Left lobe of liver (tissue), 2 donors: ENCODE measurements at regions not wholly inside any gene's neighbourhood (a gene's known extent, or its start where the extent isn't known, plus 50 kb on each side); places are given as distances from the start of the nearest gene placed in this dataset.

ENCODE experiments used
- ATAC-seq: fragments of 200-7000 bp; cut with Tn5 transposase; one replicate; pipeline ENCODE4 v1.9.1; 2020; ENCODE audit warnings: mild to moderate bottlenecking, moderate library complexity
- DNase-seq: peaks from one replicate; pipeline ENCODE4 v3.0.0-alpha.2; 2020; ENCODE audit warnings: low spot score
- donor health status: DM: no; HTN: no; CAD: no; lungs with moderate emphysema.
- donor health status: DM: no; HTN: yes; CAD: no.

GRCh38 chr5:6831678-6832671 is 118.7 kb downstream of the TENT4A start:
- DNase-seq (no peak), ATAC-seq (peak; percentile 18)

GRCh38 chr5:6832994-6833393 is 119.8 kb downstream of the TENT4A start:
- no peak for ATAC-seq
- no peak for DNase-seq

GRCh38 chr5:6833406-6833805 is 120.2 kb downstream of the TENT4A start:
- ATAC-seq (no peak), DNase-seq (no peak)

GRCh38 chr5:6837095-6837494 is 123.9 kb downstream of the TENT4A start:
- ATAC-seq: no peak
- no peak for DNase-seq

- DNase-seq (no peak), ATAC-seq (peak; percentile 23)
Measured at GRCh38 chr5:6837519-6838110, 124.4 kb downstream of the TENT4A start.

- no peak for DNase-seq
- no peak for ATAC-seq
Measured at GRCh38 chr5:6838736-6839135, 125.5 kb downstream of the TENT4A start.

GRCh38 chr5:6840136-6840793 is 127.0 kb downstream of the TENT4A start:
- DNase-seq: no peak
- ATAC-seq: no peak

- no peak for DNase-seq
- no peak for ATAC-seq
Measured at GRCh38 chr5:6843335-6843734, 130.1 kb downstream of the TENT4A start.

- ATAC-seq (no peak), DNase-seq (no peak)
Measured at GRCh38 chr5:6843821-6844220, 130.6 kb downstream of the TENT4A start.

- no peak for ATAC-seq
- no peak for DNase-seq
Measured at GRCh38 chr5:6845856-6846255, 132.6 kb downstream of the TENT4A start.

- ATAC-seq: no peak
- DNase-seq: no peak
Measured at GRCh38 chr5:6847870-6848269, 134.6 kb downstream of the TENT4A start.

GRCh38 chr5:6849316-6850105 is 136.3 kb downstream of the TENT4A start:
- no peak for DNase-seq
- ATAC-seq: no peak

- ATAC-seq (no peak), DNase-seq (no peak)
Measured at GRCh38 chr5:6850106-6850432, 136.8 kb downstream of the TENT4A start.

- ATAC-seq (no peak), DNase-seq (no peak)
Measured at GRCh38 chr5:6856653-6857052, 143.4 kb downstream of the TENT4A start.

- ATAC-seq (no peak), DNase-seq (no peak)
Measured at GRCh38 chr5:6858419-6858818, 145.2 kb downstream of the TENT4A start.

- no peak for ATAC-seq
- no peak for DNase-seq
Measured at GRCh38 chr5:6859023-6859422, 145.8 kb downstream of the TENT4A start.

- ATAC-seq: no peak
- no peak for DNase-seq
Measured at GRCh38 chr5:6859951-6860638, 146.9 kb downstream of the TENT4A start.

- DNase-seq: no peak
- ATAC-seq: no peak
Measured at GRCh38 chr5:6861036-6861435, 147.8 kb downstream of the TENT4A start.

- ATAC-seq: no peak
Measured at GRCh38 chr5:6861667-6862066, 148.4 kb downstream of the TENT4A start.

GRCh38 chr5:6862306-6862705 is 149.1 kb downstream of the TENT4A start:
- ATAC-seq (no peak), DNase-seq (no peak)

More at GRCh38 chr5:6861667-6862066, 148.4 kb downstream of the TENT4A start:
- no peak for DNase-seq
